GM19351 (cell line): ENCODE measurements at regions not wholly inside any gene's neighbourhood (a gene's known extent, or its start where the extent isn't known, plus 50 kb on each side); places are given as distances from the start of the nearest gene placed in this dataset.
"Not testable (repeated sequence)": the region's sequence is repeated elsewhere in the genome, so short reads cannot be mapped to it uniquely, and the experiment has no call there.

ENCODE experiments used
- ATAC-seq: cut with Tn5 transposase; IDR thresholded peaks from one replicate; pipeline ENCODE4 v1.9.1; 2021; ENCODE audit warnings: mild to moderate bottlenecking, moderate library complexity; ENCODE audit not compliant: unreplicated experiment

- not testable (repeated sequence) for ATAC-seq
Observed at GRCh38 chr12:91243177-91243576, 60.6 kb upstream of the DCN start.

- ATAC-seq = no peak
Observed at GRCh38 chr12:91241756-91242155, 59.1 kb upstream of the DCN start.

GRCh38 chr12:91240386-91241095, 57.9 kb upstream of the DCN start:
- ATAC-seq = no peak

- ATAC-seq = no peak
Observed at GRCh38 chr12:91239481-91239880, 56.9 kb upstream of the DCN start.
